GM18505 (cell line): ENCODE measurements at regions not wholly inside any gene's neighbourhood (a gene's known extent, or its start where the extent isn't known, plus 50 kb on each side); places are given as distances from the start of the nearest gene placed in this dataset.
"Not testable (repeated sequence)": the region's sequence is repeated elsewhere in the genome, so short reads cannot be mapped to it uniquely, and the experiment has no call there.

ENCODE experiments used
- ATAC-seq: cut with Tn5 transposase; IDR thresholded peaks from one replicate; pipeline ENCODE4 v1.9.1; 2021; ENCODE audit not compliant: unreplicated experiment
- POLR2A ChIP-seq: IDR thresholded peaks from 4 replicates; pipeline ENCODE4 v1.6.1; 2011; ENCODE audit warnings: borderline replicate concordance; ENCODE audit not compliant: insufficient read depth, insufficient read length; ENCODE audit errors: extremely low read depth

DNA sequence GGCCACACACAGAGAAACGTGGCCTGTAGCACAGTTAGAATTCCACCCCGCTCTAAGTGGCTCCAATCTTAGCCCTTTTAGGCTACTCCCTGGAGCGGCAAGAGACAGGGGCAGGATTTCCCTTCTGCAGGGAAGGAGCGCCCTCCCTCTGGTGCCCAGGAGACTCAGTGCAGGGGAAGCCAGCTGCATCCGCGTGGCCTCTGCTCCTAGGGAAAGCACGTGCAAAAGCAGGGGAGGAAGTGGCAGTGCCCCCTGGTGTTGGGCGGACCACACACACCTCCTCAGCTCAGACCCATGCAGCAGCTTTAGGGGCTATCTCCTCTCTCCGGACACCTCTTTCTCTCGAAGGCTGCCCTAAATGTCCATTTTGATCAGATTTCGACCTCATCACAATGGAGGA is 50.0 kb downstream of the SPRING1 start:
- no peak for ATAC-seq
- TF ChIP-seq POLR2A = no peak

DNA sequence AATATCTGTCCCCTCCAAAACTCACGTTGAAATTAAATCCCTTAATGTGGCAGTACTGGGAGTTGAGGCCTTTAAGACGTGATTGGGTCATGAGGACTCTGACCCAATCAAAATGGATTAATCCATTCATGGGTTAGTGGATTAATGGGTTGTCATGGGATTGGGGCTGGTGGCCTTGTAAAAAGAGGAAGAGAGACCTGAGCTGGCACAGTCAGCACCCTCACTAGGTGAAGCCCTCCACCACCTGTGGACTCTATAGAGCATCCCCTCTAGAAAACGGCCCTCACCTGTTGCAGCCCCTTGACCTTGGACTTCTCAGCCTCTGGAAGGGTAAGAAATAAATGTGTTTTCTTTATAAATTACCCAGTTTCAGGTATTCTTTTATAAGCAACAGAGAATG is 53.0 kb downstream of the SPRING1 start:
- ATAC-seq = no peak
- no peak for TF ChIP-seq POLR2A

- no peak for TF ChIP-seq POLR2A
- no peak for ATAC-seq
Observed at GRCh38 chr12:116677202-116677661, 60.6 kb downstream of the SPRING1 start.

GRCh38 chr12:116675339-116676107 is 62.3 kb downstream of the SPRING1 start:
- no peak for ATAC-seq
- no peak for TF ChIP-seq POLR2A

GRCh38 chr12:116674643-116675183 is 63.2 kb downstream of the SPRING1 start:
- no peak for TF ChIP-seq POLR2A
- ATAC-seq = no peak

- TF ChIP-seq POLR2A = no peak
Observed at GRCh38 chr12:116673681-116674111, 64.2 kb downstream of the SPRING1 start.

GRCh38 chr12:116672842-116673516 is 64.9 kb downstream of the SPRING1 start:
- ATAC-seq = peak; percentile 55
- no peak for TF ChIP-seq POLR2A

More at GRCh38 chr12:116673681-116674111, 64.2 kb downstream of the SPRING1 start:
- ATAC-seq = no peak

GRCh38 chr12:116672010-116672409 is 65.9 kb downstream of the SPRING1 start:
- ATAC-seq = no peak
- no peak for TF ChIP-seq POLR2A

GRCh38 chr12:116670859-116671258 is 67.0 kb downstream of the SPRING1 start:
- TF ChIP-seq POLR2A = no peak
- ATAC-seq = no peak

DNA sequence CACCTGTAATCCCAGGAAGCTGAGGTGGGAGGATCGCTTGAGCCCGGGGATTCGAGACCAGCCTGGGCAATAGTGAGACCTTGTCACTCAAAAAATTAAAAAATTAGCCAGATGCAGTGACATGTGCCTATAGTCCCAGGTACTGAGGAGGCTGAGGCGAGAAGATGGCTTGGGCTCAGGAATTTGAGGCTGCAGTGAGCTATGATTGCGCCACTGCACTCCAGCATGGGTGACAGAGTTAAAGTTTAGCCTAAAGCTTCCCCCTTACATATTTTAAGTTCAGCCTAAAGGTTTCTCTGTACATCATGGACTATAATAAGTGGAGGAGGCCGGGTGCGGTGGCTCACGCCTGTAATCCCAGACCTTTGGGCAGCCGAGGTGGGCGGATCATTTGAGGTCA is 70.1 kb downstream of the SPRING1 start:
- ATAC-seq = no peak

DNA sequence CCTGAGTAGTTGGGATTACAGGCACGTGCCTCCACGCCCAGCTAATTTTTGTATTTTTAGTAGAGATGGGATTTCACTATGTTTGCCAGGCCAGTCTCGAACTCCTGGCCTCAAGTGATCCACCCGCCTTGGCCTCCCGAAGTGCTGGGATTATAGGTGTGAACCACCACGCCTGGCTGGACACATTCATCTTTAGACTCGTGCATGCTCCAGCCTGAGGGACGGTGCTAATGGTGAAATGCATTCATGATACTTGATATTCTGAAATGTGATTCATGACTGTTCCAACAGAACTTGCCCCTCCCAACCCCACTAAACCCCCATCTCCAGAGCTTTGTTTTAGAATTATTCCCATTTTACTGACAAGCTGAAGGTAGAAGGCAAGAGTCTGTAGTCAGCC is 71.0 kb downstream of the SPRING1 start:
- ATAC-seq = not testable (repeated sequence)

More for the DNA sequence above, 70.1 kb downstream of the SPRING1 start:
- no peak for TF ChIP-seq POLR2A

- ATAC-seq = no peak
- no peak for TF ChIP-seq POLR2A
Observed at GRCh38 chr12:116666305-116666673, 71.6 kb downstream of the SPRING1 start.

- TF ChIP-seq POLR2A = no peak
- no peak for ATAC-seq
Observed at GRCh38 chr12:116665666-116666304, 72.1 kb downstream of the SPRING1 start.

GRCh38 chr12:116664085-116664484 is 73.8 kb downstream of the SPRING1 start:
- TF ChIP-seq POLR2A = no peak
- no peak for ATAC-seq

- TF ChIP-seq POLR2A = no peak
- no peak for ATAC-seq
Observed at GRCh38 chr12:116662612-116663144, 75.2 kb downstream of the SPRING1 start.
